HepG2 (cell line): ENCODE measurements at regions not wholly inside any gene's neighbourhood (a gene's known extent, or its start where the extent isn't known, plus 50 kb on each side); places are given as distances from the start of the nearest gene placed in this dataset.

Experiments
- ATAC-seq: fragments of 200-7000 bp; cut with Tn5 transposase; 3 replicates; pipeline ENCODE4 v1.9.1; 2020; ENCODE audit warnings: mild to moderate bottlenecking, moderate library complexity
- BruUV-seq: library from RNA; stranded (reverse); fragments of 400-500 nt; replicated peaks from 2 replicates; lab custom pipeline; 2021; lab: Mats Ljungman, UMichigan
- CTCF ChIA-PET: fragments of 300-600 bp; formaldehyde crosslinking; extraction: SDS; loops from one replicate; lab custom pipeline; 2021; ENCODE audit warnings: low total read pairs, inconsistent platforms, low intra/inter-chr PET ratio; lab: Yijun Ruan, JAX
- POLR2A ChIA-PET: fragments of 350-600 bp; sonication (Branson Sonifier 250); formaldehyde crosslinking; loops from one replicate; lab custom pipeline; 2020; ENCODE audit warnings: antibody characterized with exemption, inconsistent platforms; lab: Yijun Ruan, JAX
- DNase-seq: peaks from one replicate; pipeline ENCODE4 v3.0.0-alpha.2; 2015; ENCODE audit warnings: low spot score
- FAIRE-seq: peaks from 3 replicates; lab custom pipeline; 2011; peaks lifted over from hg19 to GRCh38; lab: Jason Lieb, UNC
- H2AFZ ChIP-seq: one replicate; pipeline ENCODE4 v1.6.1; 2011; ENCODE audit warnings: low read length, inconsistent platforms
- H3K27ac ChIP-seq: fragments of 300-600 bp; 3 replicates; pipeline ENCODE4 v1.8.0; 2011; ENCODE audit warnings: mixed run types, mild to moderate bottlenecking, mixed read lengths, low read length, inconsistent platforms; ENCODE audit not compliant: insufficient read depth; ENCODE audit errors: extremely low read length
- H3K27me3 ChIP-seq, 2 experiments: fragments of 200-600 bp in 1 of 2; 2 replicates in 1 of 2; 3 replicates in 1 of 2; pipeline versions ENCODE4 v1.6.0 to v1.8.0; 2011; ENCODE audit warnings: low read length in 2 of 2, mild to moderate bottlenecking in 2 of 2, moderate library complexity in 2 of 2, inconsistent platforms in 1 of 2; ENCODE audit not compliant: insufficient read depth in 2 of 2, control insufficient read depth in 1 of 2
- H3K36me3 ChIP-seq, 2 experiments: fragments of 200-600 bp in 1 of 2; replicated peaks in 1 of 2; 2 replicates in 1 of 2; 3 replicates in 1 of 2; pipeline versions ENCODE4 v1.5.1 to v1.8.0; 2011; ENCODE audit warnings: low read length in 2 of 2, inconsistent platforms in 1 of 2; ENCODE audit not compliant: insufficient read depth in 2 of 2, control insufficient read depth in 1 of 2
- H3K4me1 ChIP-seq: 2 replicates; pipeline ENCODE4 v1.5.1; 2012; ENCODE audit warnings: low read length, inconsistent platforms; ENCODE audit not compliant: insufficient read depth
- H3K4me2 ChIP-seq: 2 replicates; pipeline ENCODE4 v1.6.0; 2011; ENCODE audit warnings: low read depth, low read length, inconsistent platforms
- H3K4me3 ChIP-seq, 3 experiments: fragments of 200-600 bp in 1 of 3; sonication (generic), shearing (Covaris generic) in 1 of 3; replicated peaks in 1 of 3; 2 replicates each; pipeline ENCODE4 v1.5.1; 2011 to 2016; ENCODE audit warnings: low read length in 3 of 3, inconsistent platforms in 2 of 3, low read depth in 2 of 3, mild to moderate bottlenecking in 2 of 3, control low read depth in 1 of 3, mixed read lengths in 1 of 3; ENCODE audit not compliant: insufficient read depth in 1 of 3
- H3K79me2 ChIP-seq: one replicate; pipeline ENCODE4 v1.6.1; 2011; ENCODE audit warnings: low read length, inconsistent platforms; ENCODE audit not compliant: insufficient read depth
- H3K9ac ChIP-seq: 2 replicates; pipeline ENCODE4 v1.6.0; 2011; ENCODE audit warnings: mild to moderate bottlenecking, low read depth, low read length, inconsistent platforms; ENCODE audit not compliant: insufficient read depth
- H3K9me3 ChIP-seq: 2 replicates; pipeline ENCODE4 v1.5.1; 2012; ENCODE audit warnings: mild to moderate bottlenecking, low read length
- H4K20me1 ChIP-seq: 2 replicates; pipeline ENCODE4 v1.6.0; 2011; ENCODE audit warnings: inconsistent platforms, mild to moderate bottlenecking, low read length, moderate library complexity; ENCODE audit not compliant: insufficient read depth
- HMGA1 ChIP-seq: sonication (generic); formaldehyde crosslinking; conservative IDR thresholded peaks from 2 replicates; pipeline ENCODE4 v1.4.0; 2020; ENCODE audit warnings: missing genetic modification reagents
- PCBP1 ChIP-seq: fragments of 200-400 bp; formaldehyde crosslinking; IDR thresholded peaks from 2 replicates; pipeline ENCODE4 v1.6.1; 2017; ENCODE audit warnings: mild to moderate bottlenecking, low read depth, low read length, borderline replicate concordance
- RXRB ChIP-seq: IDR thresholded peaks from 2 replicates; pipeline ENCODE4 v1.6.1; 2016; ENCODE audit warnings: borderline replicate concordance, missing genetic modification reagents, missing compliant biosample characterization
- SIN3A ChIP-seq: IDR thresholded peaks from 2 replicates; pipeline ENCODE4 v1.6.1; 2011; ENCODE audit warnings: low read depth, mild to moderate bottlenecking, control low read depth, low read length, borderline replicate concordance
- ZFP36L1 ChIP-seq: sonication (generic); formaldehyde crosslinking; IDR thresholded peaks from 2 replicates; pipeline ENCODE4 v1.8.0; 2022; ENCODE audit warnings: mild to moderate bottlenecking, missing genetic modification reagents, moderate library complexity
- ZFP62 ChIP-seq: sonication (generic); formaldehyde crosslinking; IDR thresholded peaks from 2 replicates; pipeline ENCODE4 v1.4.0; 2020; ENCODE audit warnings: missing genetic modification reagents
- ZNF83 ChIP-seq: sonication (generic); formaldehyde crosslinking; IDR thresholded peaks from 2 replicates; pipeline ENCODE4 v1.4.0; 2020; ENCODE audit warnings: missing genetic modification reagents, mild to moderate bottlenecking, borderline replicate concordance
- ZSCAN21 ChIP-seq: sonication (generic); formaldehyde crosslinking; IDR thresholded peaks from 2 replicates; pipeline ENCODE4 v1.8.0; 2022; ENCODE audit warnings: mild to moderate bottlenecking, missing genetic modification reagents, moderate library complexity, borderline replicate concordance
- in situ Hi-C: cut with HindIII; loops from 2 replicates; pipeline ENCODE4 v1.10.0; 2017; ENCODE audit warnings: low pct_unique_long_range_greater_than_20kb; ENCODE audit not compliant: extremely low pct_ligation_motif_present
- intact Hi-C: fragments of 100-400 bp; cut with micrococcal nuclease; formaldehyde crosslinking; loops from one replicate; pipeline ENCODE4 v1.10.0; 2022; ENCODE audit not compliant: unreplicated experiment
- TF ChIP-seq, protein P1 (sequence below): IDR thresholded peaks from 2 replicates; pipeline ENCODE4 v1.6.1; 2016; ENCODE audit warnings: low read depth
- TF ChIP-seq, protein P2 (sequence below): sonication (generic); formaldehyde crosslinking; IDR thresholded peaks from 2 replicates; pipeline ENCODE4 v1.5.1; 2020; ENCODE audit warnings: missing genetic modification reagents, mild to moderate bottlenecking, borderline replicate concordance
- TF ChIP-seq, protein P3 (sequence below): IDR thresholded peaks from 2 replicates; pipeline ENCODE4 v1.6.1; 2012; ENCODE audit warnings: inconsistent platforms
- TF ChIP-seq, protein P4 (sequence below): sonication (generic); formaldehyde crosslinking; IDR thresholded peaks from 2 replicates; pipeline ENCODE4 v1.8.0; 2023; ENCODE audit warnings: mild to moderate bottlenecking, missing genetic modification reagents
- TF ChIP-seq, protein P5 (sequence below): sonication (generic); formaldehyde crosslinking; IDR thresholded peaks from 2 replicates; pipeline ENCODE4 v1.9.0; 2021; ENCODE audit warnings: missing genetic modification reagents, mild to moderate bottlenecking, borderline replicate concordance
- TF ChIP-seq, protein P6 (sequence below): sonication (generic); formaldehyde crosslinking; conservative IDR thresholded peaks from 2 replicates; pipeline ENCODE4 v1.8.1; 2023; ENCODE audit warnings: missing genetic modification reagents

DNA sequence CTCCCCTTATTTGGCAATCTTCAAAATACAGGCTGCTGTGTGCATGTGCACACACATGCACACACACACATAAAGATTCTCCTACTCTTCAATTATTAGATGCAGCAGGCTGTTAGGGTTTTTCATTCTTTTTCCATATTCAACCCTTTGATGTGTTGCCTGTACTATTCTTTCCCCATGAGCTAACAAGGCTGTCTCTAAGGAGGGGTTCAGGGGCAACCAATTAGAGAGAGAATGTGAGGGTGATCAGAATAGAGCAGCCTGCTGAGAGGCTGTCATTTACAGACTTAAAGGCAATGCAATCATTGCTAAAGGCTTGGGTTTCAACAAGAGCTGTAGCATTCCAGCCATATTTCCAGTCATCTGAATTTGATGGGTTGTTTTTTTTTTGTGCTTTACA is 467.4 kb upstream of the ID4 start:
- Histone ChIP-seq H3K9ac (no peak overlapping the region), H2AFZ (no peak overlapping the region), H3K4me3 (no peak overlapping the region), H3K9me3 (peaks cover 97% of the 10 kb centered on the region), H3K36me3 (no peaks in the 10 kb centered on the region), H3K4me2 (no peak overlapping the region), H4K20me1 (no peaks in the 10 kb centered on the region), H3K27me3 (no peaks in the 10 kb centered on the region), H3K79me2 (no peaks in the 10 kb centered on the region), H3K4me1 (no peaks in the 10 kb centered on the region), H3K27ac (no peak overlapping the region)
- no peak for DNase-seq
- CTCF ChIA-PET: no interaction called here
- no TSS peak for BruUV-seq
- in situ Hi-C loops (no loop called here), intact Hi-C loops (no loop called here)
- POLR2A ChIA-PET: no interaction called here
- FAIRE-seq: no peak
- no peak for ATAC-seq
- no peak for TF ChIP-seq PCBP1
- TF ChIP-seq RXRB (CRISPR knock-in tag): no peak
- TF ChIP-seq ZFP36L1 (CRISPR knock-in tag): no peak
- TF ChIP-seq HMGA1 (CRISPR knock-in tag): no peak
- TF ChIP-seq, protein P1, sequence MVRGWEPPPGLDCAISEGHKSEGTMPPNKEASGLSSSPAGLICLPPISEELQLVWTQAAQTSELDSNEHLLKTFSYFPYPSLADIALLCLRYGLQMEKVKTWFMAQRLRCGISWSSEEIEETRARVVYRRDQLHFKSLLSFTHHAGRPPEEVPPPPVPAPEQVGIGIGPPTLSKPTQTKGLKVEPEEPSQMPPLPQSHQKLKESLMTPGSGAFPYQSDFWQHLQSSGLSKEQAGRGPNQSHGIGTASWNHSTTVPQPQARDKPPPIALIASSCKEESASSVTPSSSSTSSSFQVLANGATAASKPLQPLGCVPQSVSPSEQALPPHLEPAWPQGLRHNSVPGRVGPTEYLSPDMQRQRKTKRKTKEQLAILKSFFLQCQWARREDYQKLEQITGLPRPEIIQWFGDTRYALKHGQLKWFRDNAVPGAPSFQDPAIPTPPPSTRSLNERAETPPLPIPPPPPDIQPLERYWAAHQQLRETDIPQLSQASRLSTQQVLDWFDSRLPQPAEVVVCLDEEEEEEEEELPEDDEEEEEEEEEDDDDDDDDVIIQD (CRISPR knock-in tag): no peak
- TF ChIP-seq, protein P2, sequence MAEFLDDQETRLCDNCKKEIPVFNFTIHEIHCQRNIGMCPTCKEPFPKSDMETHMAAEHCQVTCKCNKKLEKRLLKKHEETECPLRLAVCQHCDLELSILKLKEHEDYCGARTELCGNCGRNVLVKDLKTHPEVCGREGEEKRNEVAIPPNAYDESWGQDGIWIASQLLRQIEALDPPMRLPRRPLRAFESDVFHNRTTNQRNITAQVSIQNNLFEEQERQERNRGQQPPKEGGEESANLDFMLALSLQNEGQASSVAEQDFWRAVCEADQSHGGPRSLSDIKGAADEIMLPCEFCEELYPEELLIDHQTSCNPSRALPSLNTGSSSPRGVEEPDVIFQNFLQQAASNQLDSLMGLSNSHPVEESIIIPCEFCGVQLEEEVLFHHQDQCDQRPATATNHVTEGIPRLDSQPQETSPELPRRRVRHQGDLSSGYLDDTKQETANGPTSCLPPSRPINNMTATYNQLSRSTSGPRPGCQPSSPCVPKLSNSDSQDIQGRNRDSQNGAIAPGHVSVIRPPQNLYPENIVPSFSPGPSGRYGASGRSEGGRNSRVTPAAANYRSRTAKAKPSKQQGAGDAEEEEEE (CRISPR knock-in tag): no peak
- no peak for TF ChIP-seq ZSCAN21 (CRISPR knock-in tag)
- TF ChIP-seq SIN3A: no peak
- TF ChIP-seq, protein P3, sequence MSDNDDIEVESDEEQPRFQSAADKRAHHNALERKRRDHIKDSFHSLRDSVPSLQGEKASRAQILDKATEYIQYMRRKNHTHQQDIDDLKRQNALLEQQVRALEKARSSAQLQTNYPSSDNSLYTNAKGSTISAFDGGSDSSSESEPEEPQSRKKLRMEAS: no peak
- no peak for TF ChIP-seq ZNF83 (CRISPR knock-in tag)
- TF ChIP-seq, protein P4, sequence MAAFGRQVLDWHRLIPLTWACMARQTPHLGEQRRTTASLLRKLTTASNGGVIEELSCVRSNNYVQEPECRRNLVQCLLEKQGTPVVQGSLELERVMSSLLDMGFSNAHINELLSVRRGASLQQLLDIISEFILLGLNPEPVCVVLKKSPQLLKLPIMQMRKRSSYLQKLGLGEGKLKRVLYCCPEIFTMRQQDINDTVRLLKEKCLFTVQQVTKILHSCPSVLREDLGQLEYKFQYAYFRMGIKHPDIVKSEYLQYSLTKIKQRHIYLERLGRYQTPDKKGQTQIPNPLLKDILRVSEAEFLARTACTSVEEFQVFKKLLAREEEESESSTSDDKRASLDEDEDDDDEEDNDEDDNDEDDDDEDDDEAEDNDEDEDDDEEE: no peak
- TF ChIP-seq, protein P5, sequence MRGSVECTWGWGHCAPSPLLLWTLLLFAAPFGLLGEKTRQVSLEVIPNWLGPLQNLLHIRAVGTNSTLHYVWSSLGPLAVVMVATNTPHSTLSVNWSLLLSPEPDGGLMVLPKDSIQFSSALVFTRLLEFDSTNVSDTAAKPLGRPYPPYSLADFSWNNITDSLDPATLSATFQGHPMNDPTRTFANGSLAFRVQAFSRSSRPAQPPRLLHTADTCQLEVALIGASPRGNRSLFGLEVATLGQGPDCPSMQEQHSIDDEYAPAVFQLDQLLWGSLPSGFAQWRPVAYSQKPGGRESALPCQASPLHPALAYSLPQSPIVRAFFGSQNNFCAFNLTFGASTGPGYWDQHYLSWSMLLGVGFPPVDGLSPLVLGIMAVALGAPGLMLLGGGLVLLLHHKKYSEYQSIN (CRISPR knock-in tag): no peak
- TF ChIP-seq, protein P6, sequence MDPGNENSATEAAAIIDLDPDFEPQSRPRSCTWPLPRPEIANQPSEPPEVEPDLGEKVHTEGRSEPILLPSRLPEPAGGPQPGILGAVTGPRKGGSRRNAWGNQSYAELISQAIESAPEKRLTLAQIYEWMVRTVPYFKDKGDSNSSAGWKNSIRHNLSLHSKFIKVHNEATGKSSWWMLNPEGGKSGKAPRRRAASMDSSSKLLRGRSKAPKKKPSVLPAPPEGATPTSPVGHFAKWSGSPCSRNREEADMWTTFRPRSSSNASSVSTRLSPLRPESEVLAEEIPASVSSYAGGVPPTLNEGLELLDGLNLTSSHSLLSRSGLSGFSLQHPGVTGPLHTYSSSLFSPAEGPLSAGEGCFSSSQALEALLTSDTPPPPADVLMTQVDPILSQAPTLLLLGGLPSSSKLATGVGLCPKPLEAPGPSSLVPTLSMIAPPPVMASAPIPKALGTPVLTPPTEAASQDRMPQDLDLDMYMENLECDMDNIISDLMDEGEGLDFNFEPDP (CRISPR knock-in tag): no peak
- no peak for TF ChIP-seq ZFP62 (CRISPR knock-in tag)
